MM.1S (cell line): ENCODE measurements at regions not wholly inside any gene's neighbourhood (a gene's known extent, or its start where the extent isn't known, plus 50 kb on each side); places are given as distances from the start of the nearest gene placed in this dataset.

Source experiments
- DNase-seq: peaks from one replicate; pipeline ENCODE4 v3.0.0-alpha.2; 2015
- H2AFZ ChIP-seq: fragments of 300-600 bp; sonication (generic); 2 replicates; pipeline ENCODE4 v1.6.0; 2016; ENCODE audit warnings: antibody characterized with exemption, low read length
- H3F3A ChIP-seq: fragments of 300-600 bp; sonication (generic); 2 replicates; pipeline ENCODE4 v1.6.1; 2016; ENCODE audit warnings: mild to moderate bottlenecking, antibody characterized with exemption, low read length, moderate library complexity, mixed read lengths; ENCODE audit not compliant: insufficient read depth
- H3K27ac ChIP-seq: fragments of 300-600 bp; sonication (generic); 2 replicates; pipeline ENCODE4 v1.5.1; 2016; ENCODE audit warnings: mild to moderate bottlenecking, low read length
- H3K27me3 ChIP-seq: fragments of 300-600 bp; sonication (generic); replicated peaks from 2 replicates; pipeline ENCODE4 v1.6.0; 2016; ENCODE audit warnings: low read length; ENCODE audit not compliant: insufficient read depth
- H3K36me3 ChIP-seq: fragments of 300-600 bp; sonication (generic); replicated peaks from 2 replicates; pipeline ENCODE4 v1.6.1; 2016; ENCODE audit warnings: mild to moderate bottlenecking, low read length, mixed read lengths; ENCODE audit not compliant: insufficient read depth
- H3K4me1 ChIP-seq: fragments of 300-600 bp; sonication (generic); 2 replicates; pipeline ENCODE4 v1.6.1; 2016; ENCODE audit warnings: low read length, mixed read lengths
- H3K4me2 ChIP-seq: fragments of 300-600 bp; sonication (generic); 2 replicates; pipeline ENCODE4 v1.6.0; 2016; ENCODE audit warnings: low read depth, low read length
- H3K4me3 ChIP-seq: fragments of 300-600 bp; sonication (generic); 2 replicates; pipeline ENCODE4 v1.5.1; 2016; ENCODE audit warnings: low read length, mixed read lengths
- H3K79me2 ChIP-seq: fragments of 300-600 bp; sonication (generic); 2 replicates; pipeline ENCODE4 v1.6.1; 2016; ENCODE audit warnings: mixed run types, low read length, mixed read lengths
- H3K9ac ChIP-seq: fragments of 300-600 bp; sonication (generic); 2 replicates; pipeline ENCODE4 v1.6.1; 2016; ENCODE audit warnings: low read length, mixed read lengths
- H3K9me2 ChIP-seq: fragments of 300-600 bp; sonication (generic); replicated peaks from 2 replicates; pipeline ENCODE4 v1.6.1; 2016; ENCODE audit warnings: mild to moderate bottlenecking, low read length, mixed read lengths; ENCODE audit not compliant: insufficient read depth
- H3K9me3 ChIP-seq: fragments of 300-600 bp; sonication (generic); replicated peaks from 2 replicates; pipeline ENCODE4 v1.6.1; 2016; ENCODE audit warnings: mild to moderate bottlenecking, low read length, mixed read lengths; ENCODE audit not compliant: insufficient read depth
- H4K20me1 ChIP-seq: fragments of 300-600 bp; sonication (generic); 2 replicates; pipeline ENCODE4 v1.6.1; 2016; ENCODE audit warnings: mild to moderate bottlenecking, low read length, moderate library complexity, mixed read lengths; ENCODE audit not compliant: insufficient read depth
- CTCF ChIP-seq: fragments of 300-600 bp; sonication (generic); IDR thresholded peaks from 2 replicates; pipeline ENCODE4 v1.5.1; 2016; ENCODE audit warnings: antibody characterized with exemption, low read length, mixed read lengths
- EZH2 ChIP-seq: fragments of 300-600 bp; sonication (generic); optimal IDR thresholded peaks from 2 replicates; pipeline ENCODE3; 2017; ENCODE audit warnings: low read depth, mild to moderate bottlenecking, antibody characterized with exemption, low read length, mixed read lengths
- EZH2phosphoT487 ChIP-seq: fragments of 300-600 bp; sonication (generic); IDR thresholded peaks from 2 replicates; pipeline ENCODE4 v1.6.1; 2018; ENCODE audit warnings: antibody characterized with exemption, low read length

GRCh38 chr1:95723346-95723745 lies 489.3 kb downstream of the RWDD3 start:
- no peak for DNase-seq
- no peak overlapping the region for H3K9ac ChIP-seq
- TF ChIP-seq EZH2 (no peak), CTCF (no peak), EZH2phosphoT487 (no peak)
- H2AFZ ChIP-seq, result no peak overlapping the region
- no peaks in the 10 kb centered on the region for H3F3A ChIP-seq
- H3K79me2 ChIP-seq, result no peaks in the 10 kb centered on the region
- no peaks in the 10 kb centered on the region for H3K27me3 ChIP-seq
- H3K4me2 ChIP-seq, result no peak overlapping the region
- no peak overlapping the region for H3K4me3 ChIP-seq
- no peaks in the 10 kb centered on the region for H4K20me1 ChIP-seq
- H3K9me3 ChIP-seq, result no peaks in the 10 kb centered on the region
- H3K27ac ChIP-seq, result no peak overlapping the region
- H3K9me2 ChIP-seq, result no peaks in the 10 kb centered on the region
- H3K36me3 ChIP-seq, result no peaks in the 10 kb centered on the region
- no peaks in the 10 kb centered on the region for H3K4me1 ChIP-seq

- Histone ChIP-seq H3K36me3 (no peaks in the 10 kb centered on the region), H3K79me2 (no peaks in the 10 kb centered on the region), H2AFZ (no peak overlapping the region)
Measured at GRCh38 chr1:95728841-95729240, 494.8 kb downstream of the RWDD3 start.

GRCh38 chr1:95730986-95731385 lies 497.0 kb downstream of the RWDD3 start:
- Histone ChIP-seq H3K4me3 (no peak overlapping the region), H3K9me3 (no peaks in the 10 kb centered on the region), H3K27me3 (no peaks in the 10 kb centered on the region), H3F3A (no peaks in the 10 kb centered on the region), H3K4me1 (no peaks in the 10 kb centered on the region), H3K36me3 (no peaks in the 10 kb centered on the region), H3K9me2 (no peaks in the 10 kb centered on the region), H3K9ac (no peak overlapping the region), H2AFZ (no peak overlapping the region), H3K79me2 (no peaks in the 10 kb centered on the region), H3K4me2 (no peak overlapping the region), H3K27ac (no peak overlapping the region), H4K20me1 (no peaks in the 10 kb centered on the region)
- no peak for TF ChIP-seq EZH2phosphoT487
- DNase-seq, result no peak

More at GRCh38 chr1:95728841-95729240, 494.8 kb downstream of the RWDD3 start:
- Histone ChIP-seq H3F3A (no peaks in the 10 kb centered on the region), H3K27ac (no peak overlapping the region), H3K9me3 (no peaks in the 10 kb centered on the region), H4K20me1 (no peaks in the 10 kb centered on the region), H3K4me1 (no peaks in the 10 kb centered on the region), H3K27me3 (no peaks in the 10 kb centered on the region), H3K9ac (no peak overlapping the region), H3K4me3 (no peak overlapping the region), H3K9me2 (no peaks in the 10 kb centered on the region), H3K4me2 (no peak overlapping the region)
- DNase-seq, result no peak
- no peak for TF ChIP-seq CTCF
- TF ChIP-seq EZH2phosphoT487, result no peak
- TF ChIP-seq EZH2, result no peak

GRCh38 chr1:95731466-95731865 lies 497.5 kb downstream of the RWDD3 start:
- Histone ChIP-seq H3K79me2 (no peaks in the 10 kb centered on the region), H3K9ac (no peak overlapping the region), H3K36me3 (no peaks in the 10 kb centered on the region), H3F3A (no peaks in the 10 kb centered on the region), H3K4me3 (no peak overlapping the region), H3K4me1 (no peaks in the 10 kb centered on the region), H3K4me2 (no peak overlapping the region), H3K9me2 (no peaks in the 10 kb centered on the region), H4K20me1 (no peaks in the 10 kb centered on the region), H2AFZ (no peak overlapping the region), H3K27me3 (no peaks in the 10 kb centered on the region), H3K9me3 (no peaks in the 10 kb centered on the region), H3K27ac (no peak overlapping the region)
- DNase-seq, result no peak
- TF ChIP-seq EZH2 (no peak), CTCF (no peak), EZH2phosphoT487 (no peak)
